ENCODE measurements at regions not wholly inside any gene's neighbourhood (a gene's known extent, or its start where the extent isn't known, plus 50 kb on each side); places are given as distances from the start of the nearest gene placed in this dataset.

DNA sequence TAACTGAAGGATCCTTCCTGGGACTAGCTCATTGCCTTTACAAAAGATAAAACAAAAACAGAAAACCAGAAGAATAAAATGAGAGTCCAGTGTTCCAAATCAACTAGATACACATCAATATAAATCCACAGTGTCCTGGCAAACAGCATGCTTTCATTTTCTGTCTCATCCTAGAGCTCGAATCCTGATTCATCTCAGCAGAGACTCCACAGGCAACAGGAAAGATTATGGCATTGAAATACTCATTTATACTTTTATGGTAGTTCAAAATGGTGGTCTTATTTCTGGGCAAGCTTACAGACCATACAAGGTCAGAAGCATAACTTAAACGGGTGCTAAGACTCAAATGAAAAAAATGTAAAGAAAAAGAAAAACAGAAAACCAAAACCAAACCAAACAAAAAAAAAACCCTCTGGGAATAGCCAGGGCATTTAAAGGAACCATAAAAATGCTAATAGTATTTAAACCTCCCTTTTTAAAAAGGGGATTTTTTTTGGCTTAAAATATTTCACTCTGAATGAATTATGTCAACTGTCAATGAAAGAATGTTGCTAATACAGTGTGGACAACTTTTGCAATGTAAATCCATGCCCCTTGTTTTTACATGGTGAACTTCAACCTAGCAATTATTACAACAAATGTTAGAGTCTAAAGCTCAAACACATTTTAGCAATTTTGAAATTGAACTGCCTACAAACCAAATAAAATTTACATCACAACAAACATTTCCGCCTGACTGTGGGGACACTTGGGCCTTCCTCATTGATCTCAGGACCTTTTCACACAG lies 57.9 kb downstream of the GPR101 start:
- intact Hi-C loops (cut with micrococcal nuclease), result no loop called here

GRCh38 chrX:136967966-136968365 lies 65.8 kb downstream of the GPR101 start:
- intact Hi-C loops (cut with micrococcal nuclease), result no loop called here

GRCh38 chrX:136963973-136964372 lies 69.8 kb downstream of the GPR101 start:
- intact Hi-C loops (cut with micrococcal nuclease), result no loop called here

DNA sequence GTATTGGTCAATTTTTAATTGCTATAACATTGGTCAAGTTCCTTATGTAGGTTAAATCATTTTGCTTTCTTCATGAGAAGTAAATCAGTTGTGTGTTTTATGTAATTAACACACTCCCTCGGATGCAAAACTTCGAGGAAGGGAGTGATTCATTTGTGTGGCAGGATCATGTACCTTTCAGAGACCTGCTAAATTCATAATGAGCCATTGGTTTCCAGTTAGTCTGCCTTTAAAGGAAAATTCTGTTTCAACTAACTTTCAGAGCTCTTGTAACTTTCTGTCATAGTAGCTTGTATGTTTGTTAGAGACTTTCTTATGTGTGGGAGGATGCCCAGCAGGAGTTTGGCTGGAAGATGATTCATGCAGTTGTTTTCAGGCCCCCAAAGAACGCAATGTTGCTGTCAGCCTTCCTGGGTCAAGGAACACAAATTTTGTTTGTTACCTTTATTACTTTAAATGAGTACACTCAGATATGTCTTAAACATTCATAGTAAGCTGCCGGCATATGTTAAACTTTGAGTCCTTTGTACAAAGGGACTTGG lies 72.1 kb downstream of the GPR101 start:
- intact Hi-C loops (cut with micrococcal nuclease), result no loop called here

DNA sequence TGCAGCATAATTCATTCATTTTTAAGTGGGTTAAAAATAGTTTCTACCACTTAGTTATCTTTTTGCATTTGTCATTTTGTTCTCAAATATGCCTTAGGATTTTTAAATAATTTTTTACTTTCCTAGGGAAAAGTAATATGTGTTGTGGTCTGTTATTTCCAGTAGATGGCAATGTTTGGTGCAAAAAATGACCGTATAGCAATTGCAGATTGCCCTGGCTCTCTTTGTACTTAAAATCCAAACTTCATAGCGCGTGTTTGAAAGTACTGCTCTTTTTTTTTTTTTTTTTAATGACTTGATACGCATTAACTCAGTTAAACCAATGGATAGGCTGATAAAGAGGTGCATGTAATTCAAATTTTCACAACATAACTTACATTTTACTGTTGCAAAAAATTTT lies 74.4 kb upstream of the RBMX start:
- intact Hi-C loops (cut with micrococcal nuclease), result loop anchor here (1.0 to 10.0 kb wide), 3 partner anchors 97 to 1070 kb away; no protein-coding TSS in a partner anchor

- intact Hi-C loops (cut with micrococcal nuclease), result loop anchor here (1.0 to 10.0 kb wide), 3 partner anchors 98 to 1071 kb away; no protein-coding TSS in a partner anchor
Observed at GRCh38 chrX:136953867-136954787, 73.6 kb upstream of the RBMX start.

GRCh38 chrX:136950211-136950610 lies 69.7 kb upstream of the RBMX start:
- intact Hi-C loops (cut with micrococcal nuclease), result loop anchor here (10.0 kb wide), 1 partner anchor 1075 kb away; no protein-coding TSS in a partner anchor

DNA sequence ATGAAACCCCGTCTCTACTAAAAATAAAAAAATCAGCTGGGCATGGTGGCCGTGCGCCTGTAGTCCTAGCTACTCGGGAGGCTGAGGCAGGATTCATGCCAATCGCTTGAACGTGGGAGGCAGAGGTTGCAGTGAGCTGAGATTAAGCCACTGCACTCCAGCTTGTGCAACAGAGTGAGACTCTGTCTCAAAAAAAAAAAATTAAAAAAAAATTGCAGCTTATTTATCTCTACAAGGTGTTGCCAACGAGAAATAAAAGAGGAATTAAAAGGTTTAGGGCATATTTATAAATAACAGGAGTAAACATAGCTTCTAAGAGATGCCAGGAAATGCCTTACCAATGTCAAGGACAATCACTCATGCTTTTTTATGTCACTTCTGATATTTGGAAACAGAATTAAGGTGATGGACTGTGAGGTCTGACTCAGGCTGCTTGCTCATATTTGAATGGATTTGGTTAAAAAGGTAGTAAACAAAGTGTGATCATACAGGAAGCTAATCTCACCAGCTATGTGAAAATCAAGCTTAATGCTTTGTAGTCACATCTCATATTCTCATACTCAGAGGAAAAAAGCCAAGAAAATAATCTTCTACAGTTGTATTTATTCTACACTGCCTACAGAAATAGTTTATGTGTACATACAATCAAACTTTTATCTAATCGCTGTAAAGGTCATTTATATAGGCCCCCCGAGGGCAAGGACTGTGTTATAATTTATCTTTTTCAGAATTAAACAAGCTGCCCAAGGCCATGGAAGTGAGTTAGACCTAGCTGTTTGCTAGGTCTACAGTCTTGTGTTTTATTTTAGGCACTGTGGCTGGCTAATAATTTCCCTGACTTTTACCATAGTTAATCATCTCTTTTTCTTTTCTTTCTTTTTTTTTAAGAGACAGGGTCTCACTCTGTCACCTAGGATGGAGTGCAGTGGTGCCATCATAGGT lies 61.1 kb upstream of the RBMX start:
- intact Hi-C loops (cut with micrococcal nuclease), result no loop called here

DNA sequence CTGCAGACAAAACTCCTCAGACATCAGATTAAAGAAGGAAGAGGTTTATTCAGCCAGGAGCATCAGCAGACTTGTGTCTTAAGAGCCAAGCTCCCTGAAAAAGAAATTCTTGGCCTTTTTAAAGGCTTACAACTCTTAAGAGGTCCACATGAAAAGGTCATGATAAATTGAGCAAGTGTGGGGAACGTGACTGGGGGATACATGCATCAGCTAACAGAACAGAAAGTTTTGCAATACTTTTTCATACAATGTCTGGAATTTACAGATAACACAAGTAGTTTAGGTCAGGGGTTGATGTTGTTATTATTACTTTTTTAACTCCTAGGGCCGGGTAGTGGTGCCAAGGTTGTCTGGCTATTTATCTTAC lies 55.6 kb upstream of the RBMX start:
- intact Hi-C loops (cut with micrococcal nuclease), result loop anchor here (10.0 kb wide), 1 partner anchor 351 kb away; no protein-coding TSS in a partner anchor

DNA sequence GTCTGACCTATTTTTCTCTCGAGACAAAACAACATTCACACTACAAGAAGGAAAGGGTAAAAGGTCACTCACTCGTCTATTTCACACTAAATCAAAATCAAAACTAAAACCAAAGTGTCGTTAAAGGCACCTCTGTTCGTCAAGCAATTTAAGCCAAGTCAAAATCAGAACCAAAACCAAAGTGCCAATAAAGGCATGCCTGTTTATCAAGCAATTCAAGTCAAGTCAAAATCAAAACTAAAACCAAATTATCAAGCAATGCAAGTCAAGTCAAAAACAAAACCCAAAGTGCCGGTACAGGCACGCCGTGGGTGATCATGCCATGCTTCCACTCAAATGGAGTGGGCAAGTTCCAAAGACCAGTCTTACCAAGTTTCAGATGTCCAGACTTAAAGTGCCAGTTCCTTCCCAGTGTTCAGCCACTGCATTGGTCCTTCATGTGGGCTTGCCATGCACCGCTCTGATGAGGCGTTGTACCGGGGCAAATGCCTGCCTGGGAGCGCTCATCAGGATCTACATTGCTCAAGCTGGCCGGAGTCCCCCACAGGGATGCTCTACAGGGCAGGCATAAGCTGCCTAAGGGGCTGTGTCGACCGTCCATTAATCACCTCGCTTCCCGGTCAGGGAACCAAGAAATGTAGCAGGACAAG lies 55.1 kb upstream of the RBMX start:
- intact Hi-C loops (cut with micrococcal nuclease), result loop anchor here (10.0 kb wide), 1 partner anchor 351 kb away; no protein-coding TSS in a partner anchor

- intact Hi-C loops (cut with micrococcal nuclease), result loop anchor here (10.0 kb wide), 1 partner anchor 350 kb away; no protein-coding TSS in a partner anchor
Observed at GRCh38 chrX:136934652-136935051, 54.1 kb upstream of the RBMX start.

- intact Hi-C loops (cut with micrococcal nuclease), result loop anchor here (10.0 kb wide), 1 partner anchor 349 kb away; no protein-coding TSS in a partner anchor
Observed at GRCh38 chrX:136933611-136934145, 53.2 kb upstream of the RBMX start.

DNA sequence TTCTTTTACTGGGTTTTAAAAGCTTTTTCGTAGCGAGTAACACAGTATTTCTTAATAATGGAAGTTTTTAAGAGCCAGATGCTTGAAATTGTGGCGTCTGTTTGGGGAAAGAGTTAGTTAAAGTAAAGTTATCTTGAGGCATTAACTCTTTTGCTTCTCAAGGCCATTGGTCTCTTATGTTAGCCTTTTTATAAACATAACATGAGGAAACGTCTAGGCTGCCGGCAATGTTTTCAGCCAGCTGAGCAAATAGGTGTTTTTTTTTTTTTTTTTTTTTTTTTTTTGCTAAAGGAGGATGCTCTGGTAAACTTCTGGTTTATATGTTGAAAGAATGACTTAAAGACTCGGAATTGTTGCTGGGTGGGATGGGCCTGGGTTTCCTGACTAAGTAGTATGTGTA lies 51.1 kb upstream of the RBMX start:
- intact Hi-C loops (cut with micrococcal nuclease), result loop anchor here (10.0 kb wide), 1 partner anchor 347 kb away; no protein-coding TSS in a partner anchor

All from T-helper 2 cell treated with Interferon-gamma antibody and Interleukin-4, amounts not matched to agents 100 ng/mL and 5 ng/mL, for 36 hours (primary cell).